A549 (cell line): ENCODE measurements at regions not wholly inside any gene's neighbourhood (a gene's known extent, or its start where the extent isn't known, plus 50 kb on each side); places are given as distances from the start of the nearest gene placed in this dataset.

Source experiments
- CHD4 ChIP-seq: fragments of 200-600 bp; sonication (generic); IDR thresholded peaks from 2 replicates; pipeline ENCODE4 v1.6.1; 2016; ENCODE audit warnings: antibody characterized with exemption, mild to moderate bottlenecking, borderline replicate concordance
- ESRRA ChIP-seq: fragments of 150-350 bp; IDR thresholded peaks from 2 replicates; pipeline ENCODE4 v1.6.1; 2014; ENCODE audit warnings: mild to moderate bottlenecking, low read length, borderline replicate concordance
- HMGXB4 ChIP-seq: fragments of 250-450 bp; sonication (Bioruptor Pico); IDR thresholded peaks from 2 replicates; pipeline ENCODE4 v1.5.0; 2021; ENCODE audit warnings: mild to moderate bottlenecking, moderate library complexity, borderline replicate concordance
- JUNB ChIP-seq: fragments of >200 bp; sonication (Bioruptor Twin); formaldehyde crosslinking; IDR thresholded peaks from 2 replicates; pipeline ENCODE4 v1.6.1; 2016
- MAZ ChIP-seq: fragments of 150-350 bp; IDR thresholded peaks from 2 replicates; pipeline ENCODE4 v1.6.1; 2014; ENCODE audit warnings: antibody characterized with exemption, low read depth, low read length, borderline replicate concordance
- NFE2L2 ChIP-seq: fragments of 150-350 bp; conservative IDR thresholded peaks from 2 replicates; pipeline ENCODE4 v1.6.1; 2014; ENCODE audit warnings: low read length
- RFX5 ChIP-seq: fragments of 450-650 bp; IDR thresholded peaks from 2 replicates; pipeline ENCODE4 v1.7.1; 2014; ENCODE audit warnings: antibody characterized with exemption, mild to moderate bottlenecking, moderate library complexity
- SMC3 ChIP-seq: fragments of >200 bp; sonication (Bioruptor Twin); formaldehyde crosslinking; IDR thresholded peaks from 3 replicates; pipeline ENCODE4 v1.6.1; 2018; ENCODE audit warnings: inconsistent platforms
- TF ChIP-seq, protein P1 (sequence below): fragments of >200 bp; sonication (Bioruptor Twin); formaldehyde crosslinking; IDR thresholded peaks from 3 replicates; pipeline ENCODE4 v1.5.1; 2016
- TF ChIP-seq, protein P2 (sequence below): IDR thresholded peaks from 2 replicates; pipeline ENCODE4 v1.6.1; 2012

- TF ChIP-seq, protein P1, sequence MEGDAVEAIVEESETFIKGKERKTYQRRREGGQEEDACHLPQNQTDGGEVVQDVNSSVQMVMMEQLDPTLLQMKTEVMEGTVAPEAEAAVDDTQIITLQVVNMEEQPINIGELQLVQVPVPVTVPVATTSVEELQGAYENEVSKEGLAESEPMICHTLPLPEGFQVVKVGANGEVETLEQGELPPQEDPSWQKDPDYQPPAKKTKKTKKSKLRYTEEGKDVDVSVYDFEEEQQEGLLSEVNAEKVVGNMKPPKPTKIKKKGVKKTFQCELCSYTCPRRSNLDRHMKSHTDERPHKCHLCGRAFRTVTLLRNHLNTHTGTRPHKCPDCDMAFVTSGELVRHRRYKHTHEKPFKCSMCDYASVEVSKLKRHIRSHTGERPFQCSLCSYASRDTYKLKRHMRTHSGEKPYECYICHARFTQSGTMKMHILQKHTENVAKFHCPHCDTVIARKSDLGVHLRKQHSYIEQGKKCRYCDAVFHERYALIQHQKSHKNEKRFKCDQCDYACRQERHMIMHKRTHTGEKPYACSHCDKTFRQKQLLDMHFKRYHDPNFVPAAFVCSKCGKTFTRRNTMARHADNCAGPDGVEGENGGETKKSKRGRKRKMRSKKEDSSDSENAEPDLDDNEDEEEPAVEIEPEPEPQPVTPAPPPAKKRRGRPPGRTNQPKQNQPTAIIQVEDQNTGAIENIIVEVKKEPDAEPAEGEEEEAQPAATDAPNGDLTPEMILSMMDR = no peak
- TF ChIP-seq ESRRA (no peak), HMGXB4 (no peak), MAZ (no peak), NFE2L2 (no peak), RFX5 (no peak), CHD4 (no peak), SMC3 (no peak), JUNB (no peak)
- TF ChIP-seq, protein P2, sequence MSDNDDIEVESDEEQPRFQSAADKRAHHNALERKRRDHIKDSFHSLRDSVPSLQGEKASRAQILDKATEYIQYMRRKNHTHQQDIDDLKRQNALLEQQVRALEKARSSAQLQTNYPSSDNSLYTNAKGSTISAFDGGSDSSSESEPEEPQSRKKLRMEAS = no peak
These were observed 2178.3 kb downstream of the TP53TG3F start for GRCh38 chr16:35637683-35638082.
